Thyroid gland (tissue), 4 donors: ENCODE measurements at regions not wholly inside any gene's neighbourhood (a gene's known extent, or its start where the extent isn't known, plus 50 kb on each side); places are given as distances from the start of the nearest gene placed in this dataset.

Source experiments
- DNase-seq, 2 donors: peaks; one replicate each; pipeline ENCODE4 v3.0.0-alpha.2; 2019
- H3K27ac ChIP-seq, 3 donors: fragments of 200-600 bp; sonication (generic); 1 replicate in 2 of 3; 2 replicates in 1 of 3; pipeline ENCODE4 v1.5.1; 2016 to 2019; ENCODE audit warnings: mild to moderate bottlenecking in 1 of 3, moderate library complexity in 1 of 3
- H3K27me3 ChIP-seq: fragments of 200-600 bp; sonication (generic); one replicate; pipeline ENCODE4 v1.5.1; 2019
- H3K36me3 ChIP-seq, 2 donors: fragments of 200-600 bp; sonication (generic); one replicate each; pipeline ENCODE4 v1.5.1; 2016 to 2019
- H3K4me1 ChIP-seq, 2 donors: fragments of 200-600 bp; sonication (generic); one replicate each; pipeline ENCODE4 v1.5.1; 2017 to 2019
- H3K4me3 ChIP-seq, 3 donors: fragments of 200-600 bp; sonication (generic); replicated peaks in 1 of 3; 1 replicate in 2 of 3; 2 replicates in 1 of 3; pipeline ENCODE4 v1.5.1; 2016; ENCODE audit warnings: mild to moderate bottlenecking in 1 of 3
- H3K9me3 ChIP-seq: fragments of 200-600 bp; sonication (generic); one replicate; pipeline ENCODE4 v1.5.1; 2017
- CTCF ChIP-seq, 6 experiments: fragments of 200-600 bp in 3 of 6; fragments of 450-650 bp in 3 of 6; sonication (generic) in 3 of 6; IDR thresholded peaks; one replicate each; pipeline ENCODE4 v1.5.1; 2016 to 2019; ENCODE audit warnings: antibody characterized with exemption in 6 of 6, mild to moderate bottlenecking in 2 of 6, inconsistent platforms in 1 of 6, moderate library complexity in 1 of 6
- POLR2A ChIP-seq, 2 donors: fragments of 450-650 bp; IDR thresholded peaks; one replicate each; pipeline ENCODE4 v1.6.1; 2017; ENCODE audit warnings: antibody characterized with exemption in 2 of 2, mild to moderate bottlenecking in 2 of 2, moderate library complexity in 1 of 2
- WGBS, 2 donors: methylation state at CpG; one replicate each; pipeline ENCODE4 v1.1.5; 2017; 5-methylcytosine and 5-hydroxymethylcytosine counted together
- intact Hi-C: fragments of 100-400 bp; cut with DNase I; formaldehyde crosslinking; loops from one replicate; pipeline ENCODE4 v1.15.1; 2023

GRCh38 chr1:182195733-182196132 lies 134.2 kb upstream of the ZNF648 start:
- no peaks in the 10 kb centered on the region for H3K27me3 ChIP-seq
- DNase-seq: no peak
- WGBS, 2 donors: 92 to 95% methylated on average over 1 of the region's 1 CpG

GRCh38 chr1:182193908-182194550 lies 132.5 kb upstream of the ZNF648 start:
- H3K27ac ChIP-seq: no peak overlapping the region

More at GRCh38 chr1:182195733-182196132, 134.2 kb upstream of the ZNF648 start:
- intact Hi-C loops: loop anchor here (10.0 kb wide), 1 partner anchor 199 kb away; the partner anchor contains the start of gene GLUL
- TF ChIP-seq POLR2A (IDR thresholded peaks at IDR 0.05) (no peak), CTCF (IDR thresholded peaks at IDR 0.05) (no peak)
- peaks cover 43 to 44% of the 10 kb centered on the region in 2 donors for H3K4me1 ChIP-seq
- peak overlapping the region in 1 of 3 donors; percentile 96 for H3K27ac ChIP-seq
- no peak overlapping the region for H3K4me3 ChIP-seq
- H3K36me3 ChIP-seq: no peaks in the 10 kb centered on the region
- no peaks in the 10 kb centered on the region for H3K9me3 ChIP-seq

GRCh38 chr1:182192966-182193365 lies 131.5 kb upstream of the ZNF648 start:
- no peak overlapping the region for H3K4me3 ChIP-seq
- DNase-seq: no peak
- WGBS, 2 donors: 95 to 98% methylated on average over 4 of the region's 4 CpGs
- intact Hi-C loops: loop anchor here (10.0 kb wide), 1 partner anchor 202 kb away; the partner anchor contains the start of gene GLUL
- peaks cover 32 to 35% of the 10 kb centered on the region in 2 donors for H3K4me1 ChIP-seq
- H3K27ac ChIP-seq: no peak overlapping the region
- H3K9me3 ChIP-seq: no peaks in the 10 kb centered on the region
- H3K36me3 ChIP-seq: no peaks in the 10 kb centered on the region
- TF ChIP-seq CTCF (IDR thresholded peaks at IDR 0.05) (no peak), POLR2A (IDR thresholded peaks at IDR 0.05) (no peak)
- no peaks in the 10 kb centered on the region for H3K27me3 ChIP-seq

More at GRCh38 chr1:182193908-182194550, 132.5 kb upstream of the ZNF648 start:
- Histone ChIP-seq H3K9me3 (no peaks in the 10 kb centered on the region), H3K36me3 (no peaks in the 10 kb centered on the region), H3K27me3 (no peaks in the 10 kb centered on the region), H3K4me1 (peaks cover 35 to 37% of the 10 kb centered on the region in 2 donors), H3K4me3 (no peak overlapping the region)
- intact Hi-C loops: loop anchor here (10.0 kb wide), 1 partner anchor 201 kb away; the partner anchor contains the start of gene GLUL
- peak in 1 of 2 donors; percentile 13 for DNase-seq
- WGBS, 2 donors: 86 to 96% methylated on average over 4 of the region's 4 CpGs
- no peak for TF ChIP-seq POLR2A (IDR thresholded peaks at IDR 0.05)
- no peak for TF ChIP-seq CTCF (IDR thresholded peaks at IDR 0.05)

- Histone ChIP-seq H3K36me3 (no peaks in the 10 kb centered on the region), H3K27ac (no peak overlapping the region), H3K9me3 (no peaks in the 10 kb centered on the region), H3K27me3 (no peaks in the 10 kb centered on the region), H3K4me3 (no peak overlapping the region), H3K4me1 (peaks cover 32 to 35% of the 10 kb centered on the region in 2 donors)
- intact Hi-C loops: loop anchor here (10.0 kb wide), 1 partner anchor 203 kb away; the partner anchor contains the start of gene GLUL
- TF ChIP-seq CTCF (IDR thresholded peaks at IDR 0.05) (no peak), POLR2A (IDR thresholded peaks at IDR 0.05) (no peak)
- DNase-seq: no peak
- WGBS, 2 donors: 90 to 93% methylated on average over 3 of the region's 3 CpGs
Measured at GRCh38 chr1:182192215-182192614, 130.7 kb upstream of the ZNF648 start.
